Neural progenitor cell (in vitro differentiated cells): ENCODE measurements at regions not wholly inside any gene's neighbourhood (a gene's known extent, or its start where the extent isn't known, plus 50 kb on each side); places are given as distances from the start of the nearest gene placed in this dataset.

Source experiments
- DNase-seq: peaks from one replicate; pipeline ENCODE4 v3.0.0-alpha.2; 2016; ENCODE audit warnings: low spot score
- H2AFZ ChIP-seq: fragments of 200-600 bp; sonication (generic); replicated peaks from 2 replicates; pipeline ENCODE4 v1.6.1; 2016; ENCODE audit warnings: antibody characterized with exemption
- H3F3A ChIP-seq: fragments of 200-600 bp; sonication (generic); 2 replicates; pipeline ENCODE4 v1.6.1; 2016; ENCODE audit warnings: antibody characterized with exemption, low read depth
- H3K27ac ChIP-seq: fragments of 200-600 bp; sonication (generic); 2 replicates; pipeline ENCODE4 v1.5.1; 2016; ENCODE audit warnings: mild to moderate bottlenecking
- H3K27me3 ChIP-seq: fragments of 200-600 bp; sonication (generic); 2 replicates; pipeline ENCODE4 v1.6.1; 2016; ENCODE audit warnings: mild to moderate bottlenecking, moderate library complexity
- H3K36me3 ChIP-seq: fragments of 200-600 bp; sonication (generic); 2 replicates; pipeline ENCODE4 v1.5.1; 2016
- H3K4me1 ChIP-seq: fragments of 200-600 bp; sonication (generic); 2 replicates; pipeline ENCODE4 v1.6.1; 2016; ENCODE audit warnings: mixed run types
- H3K4me2 ChIP-seq: fragments of 200-600 bp; sonication (generic); 2 replicates; pipeline ENCODE4 v1.6.1; 2016
- H3K4me3 ChIP-seq: fragments of 200-600 bp; sonication (generic); 2 replicates; pipeline ENCODE4 v1.5.1; 2016
- H3K79me2 ChIP-seq: fragments of 200-600 bp; sonication (generic); 2 replicates; pipeline ENCODE4 v1.6.1; 2016; ENCODE audit warnings: low read depth
- H3K9ac ChIP-seq: fragments of 200-600 bp; sonication (generic); 2 replicates; pipeline ENCODE4 v1.6.1; 2016
- H3K9me3 ChIP-seq: fragments of 200-600 bp; sonication (generic); 2 replicates; pipeline ENCODE4 v1.5.1; 2016; ENCODE audit warnings: low read depth
- H4K20me1 ChIP-seq: fragments of 200-600 bp; sonication (generic); 2 replicates; pipeline ENCODE4 v1.6.1; 2016; ENCODE audit warnings: low read depth
- H3K27ac Mint-ChIP-seq: 3 replicates; pipeline ENCODE4 v1.8.0; 2021; ENCODE audit warnings: mixed read lengths
- H3K27me3 Mint-ChIP-seq: 2 replicates; pipeline ENCODE4 v1.8.0; 2022; ENCODE audit warnings: low read depth, mild to moderate bottlenecking, inconsistent platforms, moderate library complexity, mixed read lengths; ENCODE audit not compliant: insufficient read depth
- H3K36me3 Mint-ChIP-seq: 3 replicates; pipeline ENCODE4 v1.8.0; 2021; ENCODE audit warnings: mixed read lengths
- H3K4me1 Mint-ChIP-seq: 3 replicates; pipeline ENCODE4 v1.8.0; 2021; ENCODE audit warnings: mixed read lengths
- H3K4me3 Mint-ChIP-seq: 3 replicates; pipeline ENCODE4 v1.8.0; 2021; ENCODE audit warnings: mild to moderate bottlenecking, moderate library complexity, mixed read lengths
- H3K9me3 Mint-ChIP-seq: 3 replicates; pipeline ENCODE4 v1.8.0; 2020; ENCODE audit warnings: mixed read lengths
- EZH2 ChIP-seq: fragments of 200-600 bp; sonication (generic); IDR thresholded peaks from 2 replicates; pipeline ENCODE4 v1.6.1; 2017; ENCODE audit warnings: antibody characterized with exemption, mild to moderate bottlenecking, moderate library complexity
- EZH2phosphoT487 ChIP-seq: fragments of 200-600 bp; sonication (generic); IDR thresholded peaks from 2 replicates; pipeline ENCODE4 v1.6.1; 2017; ENCODE audit warnings: antibody characterized with exemption
- TF ChIP-seq, protein P1 (sequence below): fragments of 200-600 bp; sonication (generic); IDR thresholded peaks from 2 replicates; pipeline ENCODE4 v1.5.1; 2017; ENCODE audit warnings: antibody characterized with exemption, mild to moderate bottlenecking

GRCh38 chr3:145079436-145079835, 1081.5 kb downstream of the PLOD2 start:
- no peak for DNase-seq
- TF ChIP-seq EZH2phosphoT487 (no peak), EZH2 (no peak)
- TF ChIP-seq, protein P1, sequence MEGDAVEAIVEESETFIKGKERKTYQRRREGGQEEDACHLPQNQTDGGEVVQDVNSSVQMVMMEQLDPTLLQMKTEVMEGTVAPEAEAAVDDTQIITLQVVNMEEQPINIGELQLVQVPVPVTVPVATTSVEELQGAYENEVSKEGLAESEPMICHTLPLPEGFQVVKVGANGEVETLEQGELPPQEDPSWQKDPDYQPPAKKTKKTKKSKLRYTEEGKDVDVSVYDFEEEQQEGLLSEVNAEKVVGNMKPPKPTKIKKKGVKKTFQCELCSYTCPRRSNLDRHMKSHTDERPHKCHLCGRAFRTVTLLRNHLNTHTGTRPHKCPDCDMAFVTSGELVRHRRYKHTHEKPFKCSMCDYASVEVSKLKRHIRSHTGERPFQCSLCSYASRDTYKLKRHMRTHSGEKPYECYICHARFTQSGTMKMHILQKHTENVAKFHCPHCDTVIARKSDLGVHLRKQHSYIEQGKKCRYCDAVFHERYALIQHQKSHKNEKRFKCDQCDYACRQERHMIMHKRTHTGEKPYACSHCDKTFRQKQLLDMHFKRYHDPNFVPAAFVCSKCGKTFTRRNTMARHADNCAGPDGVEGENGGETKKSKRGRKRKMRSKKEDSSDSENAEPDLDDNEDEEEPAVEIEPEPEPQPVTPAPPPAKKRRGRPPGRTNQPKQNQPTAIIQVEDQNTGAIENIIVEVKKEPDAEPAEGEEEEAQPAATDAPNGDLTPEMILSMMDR, result no peak
- H3K4me3 ChIP-seq, result no peak overlapping the region
- H3K27ac ChIP-seq, result no peak overlapping the region
- Mint-ChIP-seq H3K27ac (no peak overlapping the region), H3K27me3 (no peaks in the 10 kb centered on the region), H3K9me3 (no peaks in the 10 kb centered on the region), H3K4me1 (no peaks in the 10 kb centered on the region), H3K4me3 (no peak overlapping the region), H3K36me3 (no peaks in the 10 kb centered on the region)
- no peak overlapping the region for H3K4me2 ChIP-seq
- no peak overlapping the region for H2AFZ ChIP-seq
- no peaks in the 10 kb centered on the region for H3K36me3 ChIP-seq
- no peaks in the 10 kb centered on the region for H4K20me1 ChIP-seq
- H3K79me2 ChIP-seq, result no peaks in the 10 kb centered on the region
- H3K27me3 ChIP-seq, result no peaks in the 10 kb centered on the region
- no peaks in the 10 kb centered on the region for H3F3A ChIP-seq
- H3K9ac ChIP-seq, result no peak overlapping the region
- H3K9me3 ChIP-seq, result no peaks in the 10 kb centered on the region
- no peaks in the 10 kb centered on the region for H3K4me1 ChIP-seq

GRCh38 chr3:145087038-145087437, 1073.9 kb downstream of the PLOD2 start:
- no peak overlapping the region for H3K4me2 ChIP-seq
- H3F3A ChIP-seq, result no peaks in the 10 kb centered on the region
- H3K27me3 Mint-ChIP-seq, result no peaks in the 10 kb centered on the region
- no peaks in the 10 kb centered on the region for H4K20me1 ChIP-seq
- H3K27ac Mint-ChIP-seq, result no peak overlapping the region
- no peaks in the 10 kb centered on the region for H3K36me3 Mint-ChIP-seq
- peak; percentile 48 for DNase-seq
- peaks cover 4% of the 10 kb centered on the region for H3K4me1 ChIP-seq
- H3K4me3 ChIP-seq, result no peak overlapping the region
- no peak overlapping the region for H2AFZ ChIP-seq
- no peaks in the 10 kb centered on the region for H3K9me3 ChIP-seq
- TF ChIP-seq EZH2phosphoT487 (no peak), EZH2 (no peak)
- TF ChIP-seq, protein P1, result peak; percentile 19
- H3K79me2 ChIP-seq, result no peaks in the 10 kb centered on the region
- H3K4me1 Mint-ChIP-seq, result no peaks in the 10 kb centered on the region
- H3K36me3 ChIP-seq, result no peaks in the 10 kb centered on the region
- no peak overlapping the region for H3K27ac ChIP-seq
- no peaks in the 10 kb centered on the region for H3K9me3 Mint-ChIP-seq
- H3K9ac ChIP-seq, result no peak overlapping the region
- H3K4me3 Mint-ChIP-seq, result no peak overlapping the region
- no peaks in the 10 kb centered on the region for H3K27me3 ChIP-seq

GRCh38 chr3:145088917-145089316, 1072.1 kb downstream of the PLOD2 start:
- H3K9me3 ChIP-seq, result no peaks in the 10 kb centered on the region
- H3K36me3 Mint-ChIP-seq, result no peaks in the 10 kb centered on the region
- no peaks in the 10 kb centered on the region for H3K9me3 Mint-ChIP-seq

More at GRCh38 chr3:145088917-145089316, 1072.1 kb downstream of the PLOD2 start:
- TF ChIP-seq EZH2phosphoT487 (no peak), EZH2 (no peak)
- TF ChIP-seq, protein P1, result no peak
- no peak for DNase-seq
- no peaks in the 10 kb centered on the region for H3K36me3 ChIP-seq
- Mint-ChIP-seq H3K4me1 (no peaks in the 10 kb centered on the region), H3K27me3 (no peaks in the 10 kb centered on the region), H3K27ac (no peak overlapping the region), H3K4me3 (no peak overlapping the region)
- H3K4me1 ChIP-seq, result peaks cover 4% of the 10 kb centered on the region
- H4K20me1 ChIP-seq, result no peaks in the 10 kb centered on the region
- no peaks in the 10 kb centered on the region for H3K27me3 ChIP-seq
- no peak overlapping the region for H3K9ac ChIP-seq
- no peak overlapping the region for H3K27ac ChIP-seq
- H3K4me2 ChIP-seq, result no peak overlapping the region
- no peaks in the 10 kb centered on the region for H3F3A ChIP-seq
- H3K79me2 ChIP-seq, result no peaks in the 10 kb centered on the region
- no peak overlapping the region for H3K4me3 ChIP-seq
- no peak overlapping the region for H2AFZ ChIP-seq
